ENCODE measurements at regions not wholly inside any gene's neighbourhood (a gene's known extent, or its start where the extent isn't known, plus 50 kb on each side); places are given as distances from the start of the nearest gene placed in this dataset.

- no peak for DNase-seq (ENCODE audit: insufficient read length, low spot score)
- TF ChIP-seq POLR2A (IDR thresholded peaks at IDR 0.05; ENCODE audit: low read depth, low read length), result no peak
- FAIRE-seq, result no peak
Observed at GRCh38 chr4:32196950-32197688, 1477.0 kb downstream of the PCDH7 start.

- DNase-seq (ENCODE audit: insufficient read length, low spot score) (no peak), FAIRE-seq (no peak)
- TF ChIP-seq POLR2A (IDR thresholded peaks at IDR 0.05; ENCODE audit: low read depth, low read length), result no peak
Observed at GRCh38 chr4:32199639-32200038, 1479.5 kb downstream of the PCDH7 start.

GRCh38 chr4:32203340-32203739 lies 1483.2 kb downstream of the PCDH7 start:
- no peak for FAIRE-seq
- TF ChIP-seq POLR2A (IDR thresholded peaks at IDR 0.05; ENCODE audit: low read depth, low read length), result no peak
- no peak for DNase-seq (ENCODE audit: insufficient read length, low spot score)

- no peak for TF ChIP-seq POLR2A (IDR thresholded peaks at IDR 0.05; ENCODE audit: low read depth, low read length)
- FAIRE-seq, result no peak
- no peak for DNase-seq (ENCODE audit: insufficient read length, low spot score)
Observed at GRCh38 chr4:32206756-32207155, 1486.6 kb downstream of the PCDH7 start.

GRCh38 chr4:32207456-32207855 lies 1487.3 kb downstream of the PCDH7 start:
- no peak for TF ChIP-seq POLR2A (IDR thresholded peaks at IDR 0.05; ENCODE audit: low read depth, low read length)
- DNase-seq (ENCODE audit: insufficient read length, low spot score) (no peak), FAIRE-seq (no peak)

GRCh38 chr4:32215277-32215676 lies 1495.1 kb downstream of the PCDH7 start:
- DNase-seq (ENCODE audit: insufficient read length, low spot score) (no peak), FAIRE-seq (no peak)
- TF ChIP-seq POLR2A (IDR thresholded peaks at IDR 0.05; ENCODE audit: low read depth, low read length), result no peak

- no peak for TF ChIP-seq POLR2A (IDR thresholded peaks at IDR 0.05; ENCODE audit: low read depth, low read length)
- FAIRE-seq (no peak), DNase-seq (ENCODE audit: insufficient read length, low spot score) (no peak)
Observed at GRCh38 chr4:32216502-32216901, 1496.3 kb downstream of the PCDH7 start.

- DNase-seq (ENCODE audit: insufficient read length, low spot score) (no peak), FAIRE-seq (no peak)
- TF ChIP-seq POLR2A (IDR thresholded peaks at IDR 0.05; ENCODE audit: low read depth, low read length), result no peak
Observed at GRCh38 chr4:32219306-32220075, 1499.3 kb downstream of the PCDH7 start.

- no peak for TF ChIP-seq POLR2A (IDR thresholded peaks at IDR 0.05; ENCODE audit: low read depth, low read length)
- FAIRE-seq, result no peak
- no peak for DNase-seq (ENCODE audit: insufficient read length, low spot score)
Observed at GRCh38 chr4:32226204-32226603, 1506.0 kb downstream of the PCDH7 start.

- FAIRE-seq (no peak), DNase-seq (ENCODE audit: insufficient read length, low spot score) (no peak)
- TF ChIP-seq POLR2A (IDR thresholded peaks at IDR 0.05; ENCODE audit: low read depth, low read length), result no peak
Observed at GRCh38 chr4:32226733-32227132, 1506.6 kb downstream of the PCDH7 start.

GRCh38 chr4:32243926-32244325 lies 1523.8 kb downstream of the PCDH7 start:
- no peak for TF ChIP-seq POLR2A (IDR thresholded peaks at IDR 0.05; ENCODE audit: low read depth, low read length)
- no peak for DNase-seq (ENCODE audit: insufficient read length, low spot score)
- FAIRE-seq, result no peak

- DNase-seq (ENCODE audit: insufficient read length, low spot score) (no peak), FAIRE-seq (no peak)
- TF ChIP-seq POLR2A (IDR thresholded peaks at IDR 0.05; ENCODE audit: low read depth, low read length), result no peak
Observed at GRCh38 chr4:32249040-32249439, 1528.9 kb downstream of the PCDH7 start.

- TF ChIP-seq POLR2A (IDR thresholded peaks at IDR 0.05; ENCODE audit: low read depth, low read length), result no peak
- DNase-seq (ENCODE audit: insufficient read length, low spot score) (no peak), FAIRE-seq (no peak)
Observed at GRCh38 chr4:32251126-32251525, 1531.0 kb downstream of the PCDH7 start.

GRCh38 chr4:32251926-32252325 lies 1531.8 kb downstream of the PCDH7 start:
- no peak for TF ChIP-seq POLR2A (IDR thresholded peaks at IDR 0.05; ENCODE audit: low read depth, low read length)
- FAIRE-seq, result no peak
- DNase-seq (ENCODE audit: insufficient read length, low spot score), result no peak

GRCh38 chr4:32254216-32254615 lies 1534.0 kb downstream of the PCDH7 start:
- no peak for FAIRE-seq
- no peak for DNase-seq (ENCODE audit: insufficient read length, low spot score)
- no peak for TF ChIP-seq POLR2A (IDR thresholded peaks at IDR 0.05; ENCODE audit: low read depth, low read length)

Measured in H54 (cell line).